PC-9 (cell line): ENCODE measurements at regions not wholly inside any gene's neighbourhood (a gene's known extent, or its start where the extent isn't known, plus 50 kb on each side); places are given as distances from the start of the nearest gene placed in this dataset.

Experiments
- BruUV-seq: library from RNA; stranded (reverse); fragments of 400-500 nt; replicated peaks from 2 replicates; lab custom pipeline; 2021; lab: Mats Ljungman, UMichigan
- CTCF ChIA-PET: fragments of 300-600 bp; sonication (Branson Sonifier 250); formaldehyde crosslinking; loops from one replicate; lab custom pipeline; 2022; ENCODE audit warnings: antibody characterized with exemption; lab: Charles Lee
- POLR2A ChIA-PET: fragments of 300-600 bp; sonication (Branson Sonifier 250); formaldehyde crosslinking; loops from one replicate; lab custom pipeline; 2022; ENCODE audit warnings: antibody characterized with exemption; ENCODE audit not compliant: unreplicated experiment; lab: Charles Lee
- DNase-seq, 2 experiments: peaks; one replicate each; pipeline versions ENCODE4 v3.0.0 to v3.0.0-alpha.2; 2015 to 2022; ENCODE audit warnings: mixed read lengths in 1 of 2
- H2AFZ ChIP-seq: fragments of 200-600 bp; sonication (generic); 2 replicates; pipeline ENCODE4 v1.8.1; 2017; ENCODE audit warnings: antibody characterized with exemption
- H3F3A ChIP-seq: fragments of 200-600 bp; sonication (generic); 2 replicates; pipeline ENCODE4 v1.8.1; 2017; ENCODE audit warnings: antibody characterized with exemption, mild to moderate bottlenecking, low read depth; ENCODE audit not compliant: insufficient read depth
- H3K27ac ChIP-seq: fragments of 200-600 bp; sonication (generic); 2 replicates; pipeline ENCODE4 v1.6.1; 2016; ENCODE audit warnings: mixed run types
- H3K27me3 ChIP-seq: fragments of 200-600 bp; sonication (generic); 2 replicates; pipeline ENCODE4 v1.6.1; 2016; ENCODE audit warnings: low read depth, mixed run types; ENCODE audit not compliant: insufficient read depth
- H3K36me3 ChIP-seq: fragments of 200-600 bp; sonication (generic); 2 replicates; pipeline ENCODE4 v1.6.1; 2016; ENCODE audit warnings: low read depth, mixed run types
- H3K4me1 ChIP-seq: fragments of 200-600 bp; sonication (generic); replicated peaks from 2 replicates; pipeline ENCODE4 v1.6.1; 2016; ENCODE audit warnings: mixed run types; ENCODE audit not compliant: insufficient read depth
- H3K4me2 ChIP-seq: fragments of 200-600 bp; sonication (generic); 2 replicates; pipeline ENCODE4 v1.6.1; 2017; ENCODE audit warnings: mixed run types
- H3K4me3 ChIP-seq: fragments of 200-600 bp; sonication (generic); 2 replicates; pipeline ENCODE4 v1.6.1; 2016; ENCODE audit warnings: mixed run types
- H3K79me2 ChIP-seq: fragments of 200-600 bp; sonication (generic); 2 replicates; pipeline ENCODE4 v1.6.1; 2017; ENCODE audit warnings: low read depth, mixed run types
- H3K9me2 ChIP-seq: fragments of 200-600 bp; sonication (generic); 2 replicates; pipeline ENCODE4 v1.8.1; 2017; ENCODE audit warnings: mild to moderate bottlenecking; ENCODE audit not compliant: insufficient read depth
- H3K9me3 ChIP-seq: fragments of 200-600 bp; sonication (generic); 2 replicates; pipeline ENCODE4 v1.8.1; 2016; ENCODE audit warnings: low read depth; ENCODE audit not compliant: insufficient read depth
- H4K20me1 ChIP-seq: fragments of 200-600 bp; sonication (generic); 2 replicates; pipeline ENCODE4 v1.8.1; 2017; ENCODE audit not compliant: insufficient read depth
- CTCF ChIP-seq: fragments of 200-600 bp; sonication (generic); conservative IDR thresholded peaks from 2 replicates; pipeline ENCODE4 v1.6.1; 2017; ENCODE audit warnings: mixed run types, antibody characterized with exemption, mild to moderate bottlenecking, moderate library complexity
- EZH2 ChIP-seq: fragments of 200-600 bp; sonication (generic); IDR thresholded peaks from 2 replicates; pipeline ENCODE4 v1.8.0; 2017; ENCODE audit warnings: antibody characterized with exemption, low read depth
- intact Hi-C: fragments of 100-400 bp; cut with micrococcal nuclease; formaldehyde crosslinking; loops from one replicate; pipeline ENCODE4 v1.10.0; 2022; ENCODE audit not compliant: unreplicated experiment

- no peak overlapping the region for H2AFZ ChIP-seq
- H4K20me1 ChIP-seq, result no peaks in the 10 kb centered on the region
These were observed 78.3 kb downstream of the PERP start for GRCh38 chr6:138028893-138029292.

GRCh38 chr6:138030872-138031271 is 76.3 kb downstream of the PERP start:
- BruUV-seq, result no TSS peak
- H3K27me3 ChIP-seq, result no peaks in the 10 kb centered on the region
- no peaks in the 10 kb centered on the region for H4K20me1 ChIP-seq
- intact Hi-C loops, result no loop called here
- no peak for DNase-seq
- no peaks in the 10 kb centered on the region for H3K79me2 ChIP-seq
- no peaks in the 10 kb centered on the region for H3K36me3 ChIP-seq
- H3K27ac ChIP-seq, result no peak overlapping the region
- no peak overlapping the region for H2AFZ ChIP-seq
- no peaks in the 10 kb centered on the region for H3K9me3 ChIP-seq
- no peak overlapping the region for H3K4me3 ChIP-seq
- H3K4me1 ChIP-seq, result peaks cover 24% of the 10 kb centered on the region
- H3F3A ChIP-seq, result no peaks in the 10 kb centered on the region
- H3K9me2 ChIP-seq, result no peaks in the 10 kb centered on the region
- no peak for TF ChIP-seq CTCF
- TF ChIP-seq EZH2, result no peak
- CTCF ChIA-PET, result no interaction called here
- POLR2A ChIA-PET, result no interaction called here
- no peak overlapping the region for H3K4me2 ChIP-seq

More at GRCh38 chr6:138028893-138029292, 78.3 kb downstream of the PERP start:
- Histone ChIP-seq H3F3A (no peaks in the 10 kb centered on the region), H3K9me3 (no peaks in the 10 kb centered on the region), H3K4me3 (no peak overlapping the region), H3K9me2 (no peaks in the 10 kb centered on the region), H3K27ac (no peak overlapping the region), H3K4me2 (peak overlapping the region; percentile 20; the same call in 1 of the 2 replicates), H3K4me1 (peaks cover 13% of the 10 kb centered on the region), H3K79me2 (no peaks in the 10 kb centered on the region), H3K36me3 (no peaks in the 10 kb centered on the region), H3K27me3 (no peaks in the 10 kb centered on the region)
- DNase-seq, result peak; percentile 83
- TF ChIP-seq EZH2 (no peak), CTCF (no peak)
- BruUV-seq, result no TSS peak
- intact Hi-C loops, result loop anchor here (2.0 kb wide), 2 partner anchors 22 to 58 kb away; no protein-coding TSS in a partner anchor
- POLR2A ChIA-PET, result no interaction called here
- CTCF ChIA-PET, result no interaction called here

- 0 out of 2 replicates have a peak, but pooled peaks cover 2% of the 10 kb centered on the region for H3F3A ChIP-seq
- intact Hi-C loops, result no loop called here
- BruUV-seq, result no TSS peak
- H3K4me2 ChIP-seq, result no peak overlapping the region
- ChIA-PET CTCF (no interaction called here), POLR2A (no interaction called here)
- H3K27ac ChIP-seq, result no peak overlapping the region
- H3K4me3 ChIP-seq, result no peak overlapping the region
- no peaks in the 10 kb centered on the region for H3K79me2 ChIP-seq
- H2AFZ ChIP-seq, result no peak overlapping the region
- H3K9me2 ChIP-seq, result no peaks in the 10 kb centered on the region
- DNase-seq, result no peak
- TF ChIP-seq CTCF (no peak), EZH2 (no peak)
- no peaks in the 10 kb centered on the region for H3K36me3 ChIP-seq
- no peaks in the 10 kb centered on the region for H3K27me3 ChIP-seq
- peaks cover 30% of the 10 kb centered on the region for H3K4me1 ChIP-seq
- H4K20me1 ChIP-seq, result no peaks in the 10 kb centered on the region
- no peaks in the 10 kb centered on the region for H3K9me3 ChIP-seq
These were observed 75.8 kb downstream of the PERP start for GRCh38 chr6:138031417-138031816.
